ENCODE measurements at regions not wholly inside any gene's neighbourhood (a gene's known extent, or its start where the extent isn't known, plus 50 kb on each side); places are given as distances from the start of the nearest gene placed in this dataset.
"Not testable (repeated sequence)": the region's sequence is repeated elsewhere in the genome, so short reads cannot be mapped to it uniquely, and the experiment has no call there.

- peak; percentile 18 to 19 for DNase-seq
These were observed 217.7 kb downstream of the PHETA1 start for GRCh38 chr12:111150921-111151840.

DNA sequence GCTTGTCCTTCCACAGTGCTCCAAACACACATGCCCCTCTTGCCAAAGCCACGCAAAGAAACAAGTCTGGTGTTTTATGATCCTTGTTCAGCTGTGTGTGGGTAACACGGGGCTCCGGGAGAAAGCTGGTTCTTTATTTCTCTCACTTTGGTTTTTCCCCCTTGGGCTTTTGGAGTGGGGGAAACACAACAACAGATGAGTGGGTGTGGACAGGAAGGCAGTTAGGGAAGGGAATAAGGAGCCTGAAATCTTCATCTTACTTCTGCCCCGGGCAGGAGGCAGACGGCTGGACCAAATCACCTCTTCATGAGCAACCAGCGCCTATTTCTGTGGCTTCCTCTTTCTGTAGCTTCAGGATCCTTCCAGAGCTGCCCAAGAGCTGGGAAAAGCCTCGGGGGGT, 218.5 kb downstream of the PHETA1 start:
- DNase-seq, result peak; percentile 43 to 50

- peak; percentile 9 to 32 for DNase-seq
These were observed 219.6 kb downstream of the PHETA1 start for GRCh38 chr12:111149299-111149698.

- DNase-seq, result no peak
These were observed 220.9 kb downstream of the PHETA1 start for GRCh38 chr12:111148005-111148404.

DNA sequence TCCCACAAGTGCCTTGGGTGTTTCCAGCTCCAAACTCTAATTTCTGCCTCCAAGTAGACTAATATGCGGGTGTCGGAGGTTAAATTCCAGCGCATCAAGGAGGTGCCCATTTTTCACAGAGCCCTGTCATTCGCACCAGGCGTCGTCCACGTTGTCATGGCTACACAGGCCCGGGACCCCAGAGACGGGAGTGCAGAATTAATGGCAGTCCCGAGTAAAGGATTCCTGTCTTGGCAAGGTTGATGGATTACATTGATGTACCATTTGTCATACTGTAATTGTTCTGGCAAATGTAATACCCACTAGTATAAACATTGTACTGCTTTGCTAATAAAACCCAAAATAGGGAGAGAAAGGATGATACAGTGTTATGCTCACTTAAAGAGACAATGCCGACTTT, 222.9 kb upstream of the MYL2 start:
- DNase-seq, result no peak

- no peak for DNase-seq
These were observed 220.8 kb upstream of the MYL2 start for GRCh38 chr12:111141205-111141604.

- DNase-seq, result no peak
These were observed 217.6 kb upstream of the MYL2 start for GRCh38 chr12:111138016-111138415.

DNA sequence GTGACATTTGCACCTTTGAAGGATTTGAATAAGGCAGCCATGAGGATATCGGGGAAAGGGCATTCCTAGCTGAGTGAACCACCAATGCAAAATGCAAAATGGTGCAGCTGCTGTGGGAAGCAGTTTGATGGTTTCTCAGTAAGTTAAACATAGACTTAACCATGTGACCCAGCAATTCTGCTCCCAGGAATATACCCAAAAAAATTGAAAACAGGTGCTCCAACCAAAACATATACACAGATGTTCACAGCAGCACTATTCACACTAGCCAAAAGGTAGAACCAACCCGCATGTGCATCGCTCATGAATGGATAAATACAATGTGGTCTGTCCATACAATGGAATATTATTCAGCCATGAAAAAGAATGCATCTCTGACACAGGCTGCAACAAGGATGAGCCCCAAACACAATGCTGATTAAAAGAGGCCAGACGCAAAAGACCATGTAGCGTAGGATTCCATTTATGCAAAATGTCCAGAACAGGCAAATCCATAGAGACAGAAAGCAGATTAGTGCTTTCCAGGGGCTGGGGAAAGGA, 215.0 kb upstream of the MYL2 start:
- DNase-seq, result no peak

GRCh38 chr12:111130336-111130735, 210.0 kb upstream of the MYL2 start:
- no peak for DNase-seq

- DNase-seq, result no peak
These were observed 208.9 kb upstream of the MYL2 start for GRCh38 chr12:111129149-111129767.

- DNase-seq, result peak; percentile 39 to 52
These were observed 206.0 kb upstream of the MYL2 start for GRCh38 chr12:111126331-111126730.

DNA sequence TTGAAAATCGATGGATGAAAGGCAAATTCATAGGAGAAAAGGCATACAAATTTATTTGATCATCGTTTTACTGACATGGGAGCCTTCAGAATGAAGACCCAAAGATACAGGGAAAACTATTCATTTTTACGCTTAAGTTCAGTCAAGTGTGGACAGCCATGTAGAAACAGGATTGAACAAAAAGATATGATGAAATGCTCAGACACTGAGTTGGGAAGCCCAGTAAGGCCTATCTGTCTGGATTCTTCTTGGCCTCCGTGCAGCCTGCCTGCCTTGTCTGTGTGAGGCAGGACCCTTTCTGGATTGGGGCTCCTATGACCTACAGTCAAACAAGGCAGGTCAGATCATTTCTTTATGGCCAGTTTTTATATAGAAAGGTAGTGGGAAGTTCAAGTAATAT, 203.8 kb upstream of the MYL2 start:
- DNase-seq, result no peak

DNA sequence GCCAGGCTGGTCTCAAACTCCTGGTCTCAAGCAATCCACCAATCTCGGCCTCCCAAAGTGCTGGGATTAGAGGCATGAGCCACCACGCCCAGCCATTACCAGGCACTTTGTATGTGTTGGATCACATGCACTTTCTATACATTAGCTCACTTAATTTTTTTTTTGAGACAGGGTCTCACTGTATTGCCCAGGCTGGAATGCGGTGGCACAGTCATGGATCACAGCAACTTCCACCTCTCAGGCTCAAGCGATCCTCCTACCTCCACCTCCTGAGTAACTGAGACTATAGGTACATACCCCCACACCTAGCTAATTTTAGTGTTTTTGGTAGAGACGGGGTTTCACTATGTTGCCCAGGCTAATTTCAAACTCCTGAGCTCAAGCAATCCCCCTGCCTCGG, 203.0 kb upstream of the MYL2 start:
- DNase-seq, result no peak

GRCh38 chr12:111122458-111122878, 202.1 kb upstream of the MYL2 start:
- no peak for DNase-seq

DNA sequence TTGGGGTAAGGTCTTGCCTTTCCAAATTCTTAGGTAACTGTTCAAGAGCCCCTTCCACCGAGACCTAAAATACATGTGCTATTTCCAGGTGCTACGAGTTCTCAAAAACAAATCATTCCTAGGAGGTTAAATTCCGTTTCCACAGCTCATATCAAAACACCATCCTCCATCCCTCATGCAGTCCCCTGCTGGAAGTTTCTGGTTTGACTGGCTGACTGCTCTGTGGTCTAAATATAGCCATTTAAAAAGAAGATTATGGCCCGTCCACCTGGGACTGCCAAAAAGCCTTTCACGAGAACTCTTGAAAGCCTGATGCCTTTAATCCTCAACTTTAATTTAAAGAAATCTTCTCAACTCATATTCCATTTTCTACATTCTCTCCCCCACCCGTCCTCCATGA, 201.5 kb upstream of the MYL2 start:
- no peak for DNase-seq

- DNase-seq, result no peak
These were observed 200.2 kb upstream of the MYL2 start for GRCh38 chr12:111120578-111120977.

GRCh38 chr12:111117017-111117416, 196.6 kb upstream of the MYL2 start:
- no peak for DNase-seq

DNA sequence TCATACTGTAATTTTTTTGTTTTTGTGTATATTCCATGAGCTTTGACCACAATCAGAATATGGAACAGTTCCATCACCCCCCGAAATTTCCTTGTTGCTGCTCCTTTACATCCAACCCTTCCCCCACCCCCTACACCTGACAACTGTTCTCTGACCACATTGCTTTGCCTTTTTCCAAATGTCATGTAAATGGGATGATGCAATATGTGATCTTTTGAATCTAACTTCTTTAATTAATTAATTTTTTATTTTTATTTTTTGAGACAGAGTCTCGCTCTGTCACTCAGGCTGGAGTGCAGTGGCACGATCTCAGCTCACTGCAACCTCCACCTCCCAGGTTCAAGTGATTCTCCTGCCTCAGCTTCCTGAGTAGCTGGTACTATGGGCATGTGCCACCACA, 192.9 kb upstream of the MYL2 start:
- not testable (repeated sequence) for DNase-seq

DNA sequence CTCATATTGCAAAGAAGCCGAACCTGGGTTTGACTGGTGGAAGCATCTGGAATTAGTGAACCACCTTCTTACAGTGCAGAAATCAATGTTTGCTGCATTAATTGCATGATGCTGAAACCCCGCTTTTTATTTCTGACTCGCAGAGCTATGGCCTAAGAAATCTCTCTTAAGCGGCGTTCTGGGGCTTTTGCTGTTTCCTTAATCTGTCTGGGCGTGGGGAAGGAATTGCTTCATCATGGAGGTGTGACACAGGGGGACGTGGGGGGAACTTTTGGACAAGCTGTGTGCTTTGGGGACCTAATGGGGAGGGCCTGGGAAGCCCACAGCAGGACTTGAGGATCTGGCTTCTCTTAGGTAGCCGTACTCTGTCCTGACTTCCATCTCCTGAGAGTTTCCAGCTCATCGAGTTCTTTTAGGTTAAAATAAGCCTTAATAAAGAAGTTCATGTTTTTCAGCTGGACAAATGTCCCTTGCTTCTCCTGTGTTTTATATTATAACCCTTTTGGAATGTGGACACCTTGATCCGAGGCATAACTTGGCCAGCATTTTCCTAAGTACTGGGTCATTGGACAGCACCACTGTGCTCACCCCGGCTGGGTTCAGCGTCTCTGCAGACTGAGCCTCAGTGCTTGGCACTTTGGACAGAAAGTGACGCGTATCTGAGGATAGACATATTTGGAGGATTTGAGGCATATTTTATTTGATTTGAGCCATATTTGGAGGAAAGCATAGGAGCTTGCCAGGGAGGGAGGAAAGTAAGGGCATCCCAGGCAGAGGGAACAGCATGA, 192.1 kb upstream of the MYL2 start:
- DNase-seq, result peak in 1 of 2 experiments; percentile 19

- peak in 1 of 2 experiments; percentile 25 for DNase-seq
These were observed 191.3 kb upstream of the MYL2 start for GRCh38 chr12:111111681-111112080.

GRCh38 chr12:111110556-111110955, 190.2 kb upstream of the MYL2 start:
- no peak for DNase-seq

DNA sequence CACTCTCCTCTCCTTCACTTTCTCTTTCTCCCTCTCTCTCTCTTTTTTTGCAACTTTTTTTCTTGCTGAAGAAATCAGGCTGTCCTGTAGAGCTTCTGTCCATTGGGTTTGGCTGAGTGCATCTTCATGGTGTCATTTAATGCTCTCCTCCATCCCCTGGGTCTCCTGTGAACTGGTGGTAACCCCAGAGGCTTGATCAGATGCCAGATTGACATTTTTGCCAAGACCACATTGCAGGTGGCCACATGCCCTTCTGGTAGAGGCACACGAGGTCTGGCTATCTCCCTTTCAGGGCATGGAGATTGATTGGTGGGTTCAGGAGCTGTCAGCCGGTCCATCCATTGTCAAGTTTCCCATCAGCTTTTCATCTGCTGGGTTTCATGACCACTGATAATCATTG, 188.3 kb upstream of the MYL2 start:
- DNase-seq, result no peak
